BLaER1 (cell line): ENCODE measurements at regions not wholly inside any gene's neighbourhood (a gene's known extent, or its start where the extent isn't known, plus 50 kb on each side); places are given as distances from the start of the nearest gene placed in this dataset.

Experiments
- H3K27ac ChIP-seq: shearing (Covaris generic); formaldehyde crosslinking; 2 replicates; pipeline ENCODE4 v1.8.1; 2022
- H3K27me3 ChIP-seq: shearing (Covaris generic); formaldehyde crosslinking; 2 replicates; pipeline ENCODE4 v1.8.1; 2022
- H3K36me3 ChIP-seq: shearing (Covaris generic); formaldehyde crosslinking; 2 replicates; pipeline ENCODE4 v1.8.1; 2022
- H3K4me1 ChIP-seq: shearing (Covaris generic); formaldehyde crosslinking; 2 replicates; pipeline ENCODE4 v1.8.1; 2022
- H3K4me2 ChIP-seq: shearing (Covaris generic); formaldehyde crosslinking; 2 replicates; pipeline ENCODE4 v1.8.1; 2022
- H3K4me3 ChIP-seq: shearing (Covaris generic); formaldehyde crosslinking; 2 replicates; pipeline ENCODE4 v1.8.1; 2022
- H3K9ac ChIP-seq: shearing (Covaris generic); formaldehyde crosslinking; 2 replicates; pipeline ENCODE4 v1.8.1; 2022
- H3K9me3 ChIP-seq: shearing (Covaris generic); formaldehyde crosslinking; 2 replicates; pipeline ENCODE4 v1.8.1; 2022
- H4K20me1 ChIP-seq: shearing (Covaris generic); formaldehyde crosslinking; 2 replicates; pipeline ENCODE4 v1.8.1; 2022
- Cebpa-rat ChIP-seq: shearing (Covaris generic); IDR thresholded peaks from 2 replicates; pipeline ENCODE4 v1.8.1; 2022

DNA sequence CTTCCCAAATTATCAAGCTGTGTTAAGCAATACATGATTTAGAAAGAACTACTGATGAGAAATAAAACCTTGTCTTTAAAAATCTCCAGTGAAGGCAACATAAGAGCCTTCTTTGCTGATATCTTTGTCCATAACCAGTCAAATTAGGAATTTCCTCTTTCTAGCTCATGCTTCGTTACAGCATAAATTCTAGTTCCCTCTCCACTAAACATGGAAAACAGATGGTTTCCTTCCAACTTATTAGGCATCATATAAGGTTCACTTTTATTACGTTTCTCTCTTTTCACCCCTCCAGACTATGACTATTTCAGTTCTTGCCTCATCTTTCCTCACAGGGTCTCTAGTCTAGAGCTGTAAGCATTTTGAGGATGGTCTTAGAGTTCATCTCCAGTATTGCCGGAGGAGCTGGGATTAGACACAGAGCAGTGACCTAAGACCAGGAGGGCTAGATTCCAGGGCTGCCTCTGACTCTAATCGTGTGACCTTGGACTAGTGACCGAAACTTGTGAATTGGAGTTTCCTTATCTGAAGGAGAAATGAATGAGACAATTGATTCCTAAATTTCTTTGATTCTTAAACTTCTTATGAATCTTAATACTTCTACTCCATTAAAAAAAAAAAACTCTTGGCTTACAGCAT is 195.5 kb upstream of the APCDD1 start:
- Histone ChIP-seq H3K4me2 (no peak overlapping the region), H3K4me3 (no peak overlapping the region), H4K20me1 (no peaks in the 10 kb centered on the region), H3K9ac (no peak overlapping the region), H3K27me3 (no peaks in the 10 kb centered on the region), H3K9me3 (0 out of 2 replicates have a peak, but pooled peaks cover 28% of the 10 kb centered on the region), H3K27ac (no peak overlapping the region), H3K4me1 (peaks cover 30% of the 10 kb centered on the region), H3K36me3 (no peaks in the 10 kb centered on the region)
- TF ChIP-seq Cebpa-rat = no peak

DNA sequence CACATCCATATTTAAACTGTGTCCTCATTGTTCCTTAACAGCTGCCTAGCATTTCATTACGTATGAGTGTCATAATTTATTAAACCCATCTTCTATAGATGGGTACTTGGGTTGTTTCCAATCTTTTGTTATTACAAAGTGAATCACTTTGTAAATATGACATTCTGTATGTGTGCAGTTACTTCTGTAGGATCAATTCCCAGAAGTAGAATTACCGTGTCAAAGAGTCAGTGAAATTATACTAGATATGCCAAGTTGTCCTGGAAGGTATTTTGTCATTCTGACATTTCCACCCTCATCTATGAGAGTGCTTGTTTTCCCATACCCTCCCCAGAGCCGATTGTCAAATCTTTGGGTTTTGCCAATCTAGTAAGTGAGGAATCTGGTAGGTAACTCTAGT is 194.5 kb upstream of the APCDD1 start:
- H3K36me3 ChIP-seq = no peaks in the 10 kb centered on the region
- no peaks in the 10 kb centered on the region for H3K27me3 ChIP-seq
- H3K27ac ChIP-seq = no peak overlapping the region
- no peak overlapping the region for H3K4me2 ChIP-seq
- no peak overlapping the region for H3K4me3 ChIP-seq
- 0 out of 2 replicates have a peak, but pooled peaks cover 31% of the 10 kb centered on the region for H3K9me3 ChIP-seq
- TF ChIP-seq Cebpa-rat = no peak
- no peaks in the 10 kb centered on the region for H4K20me1 ChIP-seq
- peaks cover 30% of the 10 kb centered on the region for H3K4me1 ChIP-seq
- no peak overlapping the region for H3K9ac ChIP-seq

DNA sequence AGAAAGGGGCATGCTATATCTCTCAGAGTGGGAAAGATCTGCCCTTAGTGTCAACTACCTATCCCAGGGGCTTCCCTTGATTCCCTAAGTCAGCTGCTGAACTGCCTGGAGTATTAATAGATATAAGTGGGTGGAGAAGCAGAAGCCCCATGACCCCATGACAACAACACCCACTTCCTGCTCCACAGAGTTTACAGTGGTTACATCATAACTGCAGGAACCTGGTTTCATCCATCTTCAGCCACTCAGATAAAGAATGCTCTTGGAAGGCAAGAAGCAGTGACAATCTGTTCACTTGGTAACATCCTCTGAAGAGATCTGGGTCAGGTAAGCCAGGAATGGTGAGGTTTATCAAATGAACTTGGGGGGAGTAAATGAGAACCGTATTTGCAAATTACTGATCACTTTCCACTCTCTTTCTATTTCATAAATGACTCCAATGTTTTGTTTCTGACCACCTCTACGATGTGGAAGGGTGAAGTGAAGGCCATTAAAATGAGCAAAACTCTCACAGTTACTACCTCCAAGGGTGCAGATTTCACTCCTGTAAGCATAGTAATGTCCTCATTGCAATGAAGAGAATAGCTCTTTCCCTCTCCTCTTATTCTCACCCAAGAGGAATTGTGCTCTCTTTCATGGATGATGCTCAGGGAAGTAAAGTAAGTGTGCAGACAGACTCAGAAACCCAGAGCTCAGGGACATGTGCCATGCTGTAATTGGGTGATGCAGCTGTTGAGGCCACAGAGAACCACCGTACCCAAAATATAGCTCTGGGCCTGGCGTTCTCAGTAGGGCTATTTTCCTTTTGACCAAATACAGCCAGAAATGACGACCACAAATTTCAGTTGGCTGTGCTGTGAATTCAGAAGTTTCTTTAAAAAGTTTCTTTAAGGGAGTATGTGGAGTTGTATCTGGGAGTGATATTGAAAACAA is 192.8 kb upstream of the APCDD1 start:
- Histone ChIP-seq H3K9ac (no peak overlapping the region), H3K36me3 (no peaks in the 10 kb centered on the region), H3K9me3 (0 out of 2 replicates have a peak, but pooled peaks cover 31% of the 10 kb centered on the region), H3K4me1 (peaks cover 38% of the 10 kb centered on the region), H3K4me2 (peak overlapping the region; percentile 51), H3K4me3 (no peak overlapping the region), H3K27me3 (no peaks in the 10 kb centered on the region), H4K20me1 (no peaks in the 10 kb centered on the region), H3K27ac (peak overlapping the region; percentile 44)
- no peak for TF ChIP-seq Cebpa-rat

DNA sequence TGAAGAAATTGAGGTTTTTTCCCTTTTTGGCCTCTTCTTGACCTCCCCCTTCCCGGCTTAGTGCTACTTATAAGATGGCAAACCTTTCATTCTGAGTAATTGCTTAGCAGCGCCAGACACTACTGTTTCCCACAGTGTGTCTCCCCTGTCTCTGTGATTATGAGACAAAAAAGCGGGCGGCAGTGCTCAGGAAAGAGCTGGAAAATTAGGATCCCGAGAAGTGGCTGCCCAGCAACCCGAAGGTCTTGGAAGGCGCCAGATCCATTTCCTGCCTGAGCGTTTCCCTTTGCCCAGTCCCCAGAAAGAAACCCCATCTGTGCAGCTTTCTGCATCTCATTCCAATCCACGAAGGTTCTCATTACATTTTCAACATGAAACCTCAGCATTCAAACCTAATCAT is 191.9 kb upstream of the APCDD1 start:
- no peak for TF ChIP-seq Cebpa-rat
- H3K27ac ChIP-seq = no peak overlapping the region
- no peaks in the 10 kb centered on the region for H4K20me1 ChIP-seq
- H3K9me3 ChIP-seq = 0 out of 2 replicates have a peak, but pooled peaks cover 25% of the 10 kb centered on the region
- H3K36me3 ChIP-seq = no peaks in the 10 kb centered on the region
- H3K4me1 ChIP-seq = peaks cover 38% of the 10 kb centered on the region
- H3K9ac ChIP-seq = no peak overlapping the region
- no peak overlapping the region for H3K4me3 ChIP-seq
- H3K4me2 ChIP-seq = no peak overlapping the region
- no peaks in the 10 kb centered on the region for H3K27me3 ChIP-seq

DNA sequence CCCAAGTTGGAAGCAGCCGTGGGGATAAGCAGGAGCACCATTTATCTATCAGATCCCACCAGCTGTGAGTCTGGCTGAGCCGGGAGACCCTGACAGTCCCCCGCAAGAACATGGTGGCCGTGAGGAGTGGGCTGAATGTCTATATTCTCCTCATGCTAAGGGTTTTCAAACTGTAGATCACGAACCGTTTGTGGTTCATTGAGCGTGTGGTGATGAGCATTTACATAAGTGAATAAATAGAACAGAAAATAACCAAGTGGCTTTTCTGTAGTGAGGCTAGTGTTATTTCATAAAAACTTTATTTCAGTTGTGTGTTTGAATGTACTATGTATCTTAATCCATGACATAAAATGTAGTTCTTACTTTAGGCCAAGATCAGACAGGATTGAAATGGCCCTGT is 190.2 kb upstream of the APCDD1 start:
- no peak for TF ChIP-seq Cebpa-rat
- H3K27ac ChIP-seq = no peak overlapping the region
- no peaks in the 10 kb centered on the region for H3K36me3 ChIP-seq
- H4K20me1 ChIP-seq = no peaks in the 10 kb centered on the region
- H3K4me2 ChIP-seq = peak overlapping the region; percentile 38; the same call in 1 of the 2 replicates
- H3K4me1 ChIP-seq = peaks cover 44% of the 10 kb centered on the region
- 0 out of 2 replicates have a peak, but pooled peaks cover 25% of the 10 kb centered on the region for H3K9me3 ChIP-seq
- H3K9ac ChIP-seq = no peak overlapping the region
- H3K4me3 ChIP-seq = no peak overlapping the region
- no peaks in the 10 kb centered on the region for H3K27me3 ChIP-seq

DNA sequence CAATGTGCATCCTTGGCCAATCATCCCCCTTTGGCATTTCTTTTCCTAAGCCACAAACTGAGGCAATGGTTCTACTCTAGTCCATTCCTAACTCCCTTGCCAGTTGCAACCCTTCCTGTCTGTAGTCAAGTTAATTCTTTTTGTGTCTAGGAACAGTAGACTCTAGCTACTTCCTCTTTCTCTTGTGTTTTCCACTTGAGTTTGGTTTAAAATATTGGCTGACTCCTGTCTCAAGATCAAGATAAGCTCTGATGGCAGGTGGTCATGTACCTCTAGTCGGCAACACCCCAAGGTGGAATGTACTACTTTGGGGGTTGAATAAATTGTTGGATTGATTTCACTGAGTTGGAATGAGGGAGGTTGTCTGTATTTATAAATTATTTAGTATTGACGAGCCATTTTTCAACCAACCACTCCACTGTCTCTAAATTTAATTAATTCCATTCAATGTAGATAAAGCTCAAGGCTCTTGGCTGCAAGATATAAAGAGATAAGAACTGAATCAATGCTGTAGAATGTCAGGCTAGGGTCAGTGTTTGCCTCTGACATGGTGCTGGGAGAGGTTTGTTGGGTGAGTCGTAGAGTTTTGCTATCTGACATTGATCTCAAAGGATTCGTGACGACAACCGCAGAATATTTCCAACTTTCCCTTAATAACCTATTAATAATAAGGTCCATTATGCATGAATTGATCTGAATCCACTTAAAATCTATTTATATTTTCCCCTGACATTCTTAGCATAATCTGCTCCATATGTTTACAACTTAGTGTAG is 188.7 kb upstream of the APCDD1 start:
- Histone ChIP-seq H4K20me1 (no peaks in the 10 kb centered on the region), H3K4me1 (peaks cover 52% of the 10 kb centered on the region), H3K36me3 (no peaks in the 10 kb centered on the region), H3K4me2 (peak overlapping the region; percentile 39), H3K4me3 (no peak overlapping the region), H3K9me3 (0 out of 2 replicates have a peak, but pooled peaks cover 25% of the 10 kb centered on the region), H3K27ac (no peak overlapping the region), H3K9ac (no peak overlapping the region), H3K27me3 (no peaks in the 10 kb centered on the region)
- no peak for TF ChIP-seq Cebpa-rat

DNA sequence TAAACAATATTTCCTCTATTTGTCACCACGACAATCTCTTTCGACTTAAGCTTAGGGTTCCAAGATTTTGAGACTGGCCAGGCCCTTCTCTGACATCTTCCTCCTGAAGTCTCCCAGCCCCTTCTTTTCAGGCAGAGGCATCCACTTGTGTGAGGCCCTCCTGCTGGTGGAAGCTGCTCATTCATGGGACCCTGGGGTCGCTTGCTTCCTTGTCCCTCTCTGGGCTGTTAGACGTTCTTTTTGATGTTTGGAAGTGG is 188.2 kb upstream of the APCDD1 start:
- Histone ChIP-seq H3K4me3 (no peak overlapping the region), H3K4me1 (peaks cover 48% of the 10 kb centered on the region), H3K9ac (no peak overlapping the region), H3K9me3 (0 out of 2 replicates have a peak, but pooled peaks cover 20% of the 10 kb centered on the region), H3K36me3 (no peaks in the 10 kb centered on the region), H4K20me1 (no peaks in the 10 kb centered on the region), H3K27me3 (no peaks in the 10 kb centered on the region), H3K27ac (no peak overlapping the region), H3K4me2 (no peak overlapping the region)
- no peak for TF ChIP-seq Cebpa-rat

DNA sequence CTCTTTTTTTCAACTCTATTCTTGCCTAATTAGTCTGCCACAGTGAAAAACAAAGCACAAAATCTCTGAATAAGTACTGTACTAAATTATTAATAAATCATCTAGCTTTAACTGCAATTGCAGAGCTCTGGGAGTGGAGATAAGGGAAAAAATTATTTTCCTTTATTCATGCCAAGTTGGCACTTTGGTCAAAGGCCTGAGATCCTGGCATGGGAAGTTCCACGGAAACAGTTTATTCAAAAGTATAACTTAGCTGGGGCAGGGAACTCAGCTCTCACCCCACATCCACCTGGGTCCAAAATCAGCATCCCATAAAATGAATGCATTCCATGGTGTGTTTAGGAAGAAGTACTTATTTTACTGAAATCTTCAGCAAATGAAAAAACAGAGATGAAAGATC is 185.2 kb upstream of the APCDD1 start:
- TF ChIP-seq Cebpa-rat = no peak
- no peaks in the 10 kb centered on the region for H3K36me3 ChIP-seq
- H3K4me2 ChIP-seq = peak overlapping the region; percentile 20; the same call in 1 of the 2 replicates
- 0 out of 2 replicates have a peak, but pooled peaks cover under 1% of the 10 kb centered on the region for H3K9me3 ChIP-seq
- H3K4me3 ChIP-seq = no peak overlapping the region
- no peaks in the 10 kb centered on the region for H4K20me1 ChIP-seq
- no peaks in the 10 kb centered on the region for H3K27me3 ChIP-seq
- H3K9ac ChIP-seq = no peak overlapping the region
- peaks cover 30% of the 10 kb centered on the region for H3K4me1 ChIP-seq
- no peak overlapping the region for H3K27ac ChIP-seq

DNA sequence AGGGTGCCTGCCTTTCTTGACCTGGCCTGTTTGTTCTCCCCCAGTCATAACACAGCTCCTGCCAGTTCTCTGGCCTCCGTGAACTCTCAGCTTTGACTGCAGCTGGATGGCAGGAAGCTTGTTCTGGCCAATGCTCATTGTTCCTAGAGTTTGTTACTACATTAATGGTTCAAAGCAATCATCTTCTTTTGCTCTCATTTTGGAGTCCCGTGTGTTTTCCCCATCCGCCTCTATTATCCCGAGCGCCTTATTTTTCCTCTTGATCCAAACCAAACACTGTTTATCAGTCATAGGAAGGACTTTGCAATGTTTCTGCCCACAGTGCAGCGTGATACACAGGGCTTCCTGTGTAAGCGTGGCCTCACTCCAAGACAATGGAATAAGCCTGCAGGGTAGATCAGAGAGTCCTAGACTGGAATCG is 184.3 kb upstream of the APCDD1 start:
- H3K4me3 ChIP-seq = no peak overlapping the region
- TF ChIP-seq Cebpa-rat = no peak
- H3K27ac ChIP-seq = no peak overlapping the region
- H3K4me2 ChIP-seq = no peak overlapping the region
- no peaks in the 10 kb centered on the region; the same call in 1 of the 2 replicates for H3K9me3 ChIP-seq
- H3K27me3 ChIP-seq = no peaks in the 10 kb centered on the region
- no peaks in the 10 kb centered on the region for H3K36me3 ChIP-seq
- peaks cover 21% of the 10 kb centered on the region for H3K4me1 ChIP-seq
- no peaks in the 10 kb centered on the region for H4K20me1 ChIP-seq
- H3K9ac ChIP-seq = no peak overlapping the region
